Endothelial cell of umbilical vein (primary cell): ENCODE measurements at regions not wholly inside any gene's neighbourhood (a gene's known extent, or its start where the extent isn't known, plus 50 kb on each side); places are given as distances from the start of the nearest gene placed in this dataset.

Experiments
- BruUV-seq: library from RNA; stranded (reverse); fragments of 400-500 nt; replicated peaks from 2 replicates; lab custom pipeline; 2021; lab: Mats Ljungman, UMichigan
- CTCF ChIA-PET: fragments of 300-600, 350-600 bp; sonication (Branson Sonifier 250); formaldehyde crosslinking; loops from one replicate; lab custom pipeline; 2021; ENCODE audit warnings: antibody characterized with exemption, inconsistent platforms; lab: Charles Lee
- POLR2A ChIA-PET: fragments of 300-600, 350-600 bp; sonication (Branson Sonifier 250); formaldehyde crosslinking; loops from one replicate; lab custom pipeline; 2021; ENCODE audit warnings: antibody characterized with exemption, inconsistent platforms; lab: Charles Lee
- DNase-seq: peaks from one replicate; pipeline ENCODE4 v3.0.0-alpha.2; 2011; ENCODE audit warnings: low read depth, low spot score
- FAIRE-seq: peaks from 2 replicates; lab custom pipeline; 2011; peaks lifted over from hg19 to GRCh38; lab: Jason Lieb, UNC
- H2AFZ ChIP-seq: 2 replicates; pipeline ENCODE4 v1.6.0; 2012; ENCODE audit warnings: low read depth, low read length, control low read depth, inconsistent platforms
- H3K27ac ChIP-seq: 2 replicates; pipeline ENCODE4 v1.5.1; 2011; ENCODE audit warnings: low read depth, mild to moderate bottlenecking, control low read depth, low read length, moderate library complexity; ENCODE audit not compliant: insufficient read depth
- H3K27me3 ChIP-seq, 2 experiments: 2 replicates each; pipeline versions ENCODE4 v1.6.0 to v1.6.1; 2011; ENCODE audit warnings: low read length in 2 of 2, mixed read lengths in 1 of 2; ENCODE audit not compliant: control insufficient read depth in 2 of 2, insufficient read depth in 2 of 2
- H3K36me3 ChIP-seq, 2 experiments: 2 replicates in 1 of 2; 3 replicates in 1 of 2; pipeline ENCODE4 v1.5.1; 2011; ENCODE audit warnings: low read length in 2 of 2, mild to moderate bottlenecking in 1 of 2, moderate library complexity in 1 of 2; ENCODE audit not compliant: control insufficient read depth in 2 of 2, insufficient read depth in 2 of 2; ENCODE audit errors: extremely low read depth in 1 of 2
- H3K4me1 ChIP-seq: 3 replicates; pipeline ENCODE4 v1.5.1; 2011; ENCODE audit warnings: mild to moderate bottlenecking, low read length; ENCODE audit not compliant: control insufficient read depth, insufficient read depth; ENCODE audit errors: extremely low read depth
- H3K4me2 ChIP-seq: 2 replicates; pipeline ENCODE4 v1.6.1; 2011; ENCODE audit warnings: low read length, control low read depth, mixed read lengths; ENCODE audit not compliant: insufficient read depth
- H3K4me3 ChIP-seq, 3 experiments: fragments of 200-600 bp in 1 of 3; sonication (generic), shearing (Covaris generic) in 1 of 3; replicated peaks in 1 of 3; 2 replicates each; pipeline ENCODE4 v1.5.1; 2011 to 2016; ENCODE audit warnings: control low read depth in 3 of 3, low read length in 3 of 3, mild to moderate bottlenecking in 2 of 3, inconsistent platforms in 1 of 3, low read depth in 1 of 3, moderate library complexity in 1 of 3; ENCODE audit not compliant: insufficient read depth in 1 of 3
- H3K79me2 ChIP-seq: 2 replicates; pipeline ENCODE4 v1.6.0; 2012; ENCODE audit warnings: low read length, inconsistent platforms; ENCODE audit not compliant: control insufficient read depth, insufficient read depth
- H3K9ac ChIP-seq: replicated peaks from 2 replicates; pipeline ENCODE3; 2011; ENCODE audit warnings: low read length, control low read depth; ENCODE audit not compliant: insufficient read depth; ENCODE audit errors: extremely low read depth
- H3K9me1 ChIP-seq: replicated peaks from 3 replicates; pipeline ENCODE4 v1.6.0; 2011; ENCODE audit warnings: mild to moderate bottlenecking, low read length; ENCODE audit not compliant: control insufficient read depth, insufficient read depth; ENCODE audit errors: extremely low read depth
- H3K9me3 ChIP-seq: replicated peaks from 2 replicates; pipeline ENCODE4 v1.5.1; 2012; ENCODE audit warnings: low read length, inconsistent platforms; ENCODE audit not compliant: control insufficient read depth, insufficient read depth
- H4K20me1 ChIP-seq: replicated peaks from 2 replicates; pipeline ENCODE3; 2011; ENCODE audit warnings: mild to moderate bottlenecking, low read length; ENCODE audit not compliant: control insufficient read depth, insufficient read depth; ENCODE audit errors: extremely low read depth
- CTCF ChIP-seq, 2 donors: IDR thresholded peaks; 1 replicate in 1 of 2; 2 replicates in 1 of 2; pipeline ENCODE4 v1.5.1; 2011; ENCODE audit warnings: low read length in 2 of 2, mild to moderate bottlenecking in 2 of 2, moderate library complexity in 2 of 2, control low read depth in 1 of 2, inconsistent platforms in 1 of 2, low read depth in 1 of 2; ENCODE audit not compliant: insufficient read depth in 1 of 2; ENCODE audit errors: extremely low read depth in 1 of 2
- EZH2 ChIP-seq: IDR thresholded peaks from 2 replicates; pipeline ENCODE4 v1.6.1; 2012; ENCODE audit warnings: borderline replicate concordance, low read depth, mild to moderate bottlenecking, moderate library complexity, low read length, inconsistent platforms; ENCODE audit not compliant: severe bottlenecking
- FOS ChIP-seq: IDR thresholded peaks from 2 replicates; pipeline ENCODE4 v1.6.1; 2011; ENCODE audit warnings: mild to moderate bottlenecking, low read length, moderate library complexity, borderline replicate concordance; ENCODE audit not compliant: insufficient read depth
- GATA2 ChIP-seq: IDR thresholded peaks from 2 replicates; pipeline ENCODE4 v1.7.0; 2011; ENCODE audit warnings: low read depth, mild to moderate bottlenecking, moderate library complexity, mixed read lengths, low read length; ENCODE audit not compliant: insufficient read length, insufficient read depth
- JUN ChIP-seq: IDR thresholded peaks from 2 replicates; pipeline ENCODE4 v1.6.1; 2011; ENCODE audit warnings: borderline replicate concordance, low read depth; ENCODE audit not compliant: insufficient read length, insufficient read depth
- MYC ChIP-seq: IDR thresholded peaks from one replicate; pipeline ENCODE4 v1.6.1; 2011; ENCODE audit warnings: mild to moderate bottlenecking, low read depth, low read length
- POLR2A ChIP-seq: IDR thresholded peaks from 2 replicates; pipeline ENCODE4 v1.6.1; 2012; ENCODE audit warnings: low read depth, mild to moderate bottlenecking, control low read depth, low read length
- POLR2AphosphoS5 ChIP-seq: IDR thresholded peaks from 2 replicates; pipeline ENCODE4 v1.6.1; 2012; ENCODE audit warnings: low read depth, mild to moderate bottlenecking, control low read depth, low read length, moderate library complexity; ENCODE audit not compliant: insufficient read depth
- dilution Hi-C: fragments of 300-500 bp; cut with MboI; formaldehyde crosslinking; loops from one replicate; pipeline ENCODE4 v1.15.0; 2019; ENCODE audit warnings: low sequenced_read_pairs; ENCODE audit not compliant: extremely low pct_ligation_motif_present
- intact Hi-C: fragments of 100-400 bp; cut with micrococcal nuclease; formaldehyde crosslinking; loops from one replicate; pipeline ENCODE4 v1.10.0; 2022
- TF ChIP-seq, protein P1 (sequence below): IDR thresholded peaks from 2 replicates; pipeline ENCODE4 v1.6.1; 2011; ENCODE audit not compliant: insufficient read depth, insufficient read length

- H3K36me3 ChIP-seq, result no peaks in the 10 kb centered on the region
- H3K9me1 ChIP-seq, result no peaks in the 10 kb centered on the region
- H3K4me2 ChIP-seq, result no peak overlapping the region
- no peak overlapping the region for H3K9ac ChIP-seq
- TF ChIP-seq MYC (no peak), EZH2 (no peak), CTCF (IDR thresholded peaks at IDR 0.05; ENCODE audit: extremely low read depth in 1 of 2, insufficient read depth in 1 of 2, low read depth in 1 of 2, low read length in 2 of 2) (no peak), POLR2AphosphoS5 (no peak), JUN (no peak), POLR2A (no peak), GATA2 (no peak), FOS (no peak)
- TF ChIP-seq, protein P1, sequence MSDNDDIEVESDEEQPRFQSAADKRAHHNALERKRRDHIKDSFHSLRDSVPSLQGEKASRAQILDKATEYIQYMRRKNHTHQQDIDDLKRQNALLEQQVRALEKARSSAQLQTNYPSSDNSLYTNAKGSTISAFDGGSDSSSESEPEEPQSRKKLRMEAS, result no peak
- H3K27ac ChIP-seq, result no peak overlapping the region
- FAIRE-seq (no peak), DNase-seq (peak; percentile 6)
- BruUV-seq, result no TSS peak
- no peaks in the 10 kb centered on the region for H3K9me3 ChIP-seq
- H2AFZ ChIP-seq, result no peak overlapping the region
- no peaks in the 10 kb centered on the region for H4K20me1 ChIP-seq
- H3K79me2 ChIP-seq, result no peaks in the 10 kb centered on the region
- intact Hi-C loops (no loop called here), dilution Hi-C loops (no loop called here)
- ChIA-PET CTCF (no interaction called here), POLR2A (no interaction called here)
- H3K27me3 ChIP-seq, result no peaks in the 10 kb centered on the region
- no peak overlapping the region for H3K4me3 ChIP-seq
- no peaks in the 10 kb centered on the region for H3K4me1 ChIP-seq
Observed at GRCh38 chr7:45324683-45325237, 167.2 kb downstream of the RAMP3 start.
